ENCODE measurements at regions not wholly inside any gene's neighbourhood (a gene's known extent, or its start where the extent isn't known, plus 50 kb on each side); places are given as distances from the start of the nearest gene placed in this dataset.
"Not testable (repeated sequence)": the region's sequence is repeated elsewhere in the genome, so short reads cannot be mapped to it uniquely, and the experiment has no call there.

- FAIRE-seq: not testable (repeated sequence)
Measured at GRCh38 chr9:95391271-95391670, 73.8 kb upstream of the FANCC start.

- no peak for FAIRE-seq
Measured at GRCh38 chr9:95389373-95389772, 71.9 kb upstream of the FANCC start.

GRCh38 chr9:95386843-95387242 lies 69.3 kb upstream of the FANCC start:
- no peak for FAIRE-seq

- FAIRE-seq: no peak
Measured at GRCh38 chr9:95385521-95385920, 68.0 kb upstream of the FANCC start.

DNA sequence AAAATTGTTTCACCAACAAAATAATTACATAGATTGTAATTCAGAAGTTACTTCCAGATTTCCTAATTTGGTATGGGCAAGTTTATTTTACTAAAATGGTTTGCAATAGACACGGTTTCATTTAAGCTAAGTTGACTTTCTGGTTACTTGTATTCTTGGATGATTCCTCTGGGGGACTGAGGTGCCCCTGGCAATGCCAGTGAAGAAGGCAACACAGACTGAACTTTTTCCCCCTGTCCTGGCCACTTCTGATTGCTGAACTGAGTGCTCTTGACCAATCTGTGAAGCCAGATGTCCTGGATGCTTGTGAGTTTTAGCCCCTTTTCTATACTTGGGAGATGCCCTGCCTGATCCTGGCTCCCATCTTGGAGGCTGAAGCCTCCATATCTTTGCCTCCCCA lies 66.3 kb upstream of the FANCC start:
- FAIRE-seq: no peak

GRCh38 chr9:95383185-95383676 lies 65.7 kb upstream of the FANCC start:
- no peak for FAIRE-seq

DNA sequence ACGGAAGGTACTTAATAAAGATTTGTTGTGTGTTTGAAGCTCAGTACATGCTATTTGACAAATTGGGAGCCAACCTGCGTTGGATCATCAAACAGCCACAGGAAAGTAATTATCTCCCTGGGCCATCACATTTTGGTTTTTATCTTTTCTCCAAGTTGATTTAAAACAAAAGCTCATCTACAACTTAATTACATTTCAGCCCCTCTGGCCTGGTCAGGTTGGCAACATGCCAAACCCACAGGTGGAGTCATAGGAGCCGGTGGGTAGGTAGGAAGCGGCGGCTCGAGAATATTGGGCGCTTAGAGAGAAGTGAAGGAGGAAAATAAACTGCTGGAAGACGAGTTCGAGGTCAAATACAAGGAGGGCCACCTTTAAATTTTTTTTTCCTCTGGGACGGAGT lies 64.9 kb upstream of the FANCC start:
- no peak for FAIRE-seq

- FAIRE-seq: no peak
Measured at GRCh38 chr9:95381221-95381620, 63.7 kb upstream of the FANCC start.

DNA sequence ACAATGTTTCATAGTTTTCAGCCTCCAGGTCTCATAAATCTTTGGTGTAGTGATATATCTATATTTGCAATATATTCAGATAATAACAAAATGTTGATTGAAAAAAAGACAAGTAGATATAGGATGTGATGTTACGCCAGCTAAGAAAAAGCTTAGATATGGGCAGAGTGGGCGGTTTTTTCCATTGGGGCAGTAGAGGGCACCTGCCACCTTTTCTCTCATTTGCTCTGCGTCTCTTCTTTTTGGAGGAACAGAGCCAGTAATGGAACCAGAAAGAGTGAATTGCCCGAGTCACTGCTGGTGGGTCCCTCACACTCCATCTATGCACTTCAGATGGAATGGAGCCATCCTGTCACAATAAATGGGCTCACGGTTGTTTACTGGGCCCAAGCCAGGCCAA lies 62.1 kb upstream of the FANCC start:
- no peak for FAIRE-seq

- FAIRE-seq: no peak
Measured at GRCh38 chr9:95373782-95374487, 56.4 kb upstream of the FANCC start.

- no peak for FAIRE-seq
Measured at GRCh38 chr9:95373069-95373681, 55.7 kb upstream of the FANCC start.

GRCh38 chr9:95370064-95370463 lies 52.6 kb upstream of the FANCC start:
- FAIRE-seq: peak; percentile 70

DNA sequence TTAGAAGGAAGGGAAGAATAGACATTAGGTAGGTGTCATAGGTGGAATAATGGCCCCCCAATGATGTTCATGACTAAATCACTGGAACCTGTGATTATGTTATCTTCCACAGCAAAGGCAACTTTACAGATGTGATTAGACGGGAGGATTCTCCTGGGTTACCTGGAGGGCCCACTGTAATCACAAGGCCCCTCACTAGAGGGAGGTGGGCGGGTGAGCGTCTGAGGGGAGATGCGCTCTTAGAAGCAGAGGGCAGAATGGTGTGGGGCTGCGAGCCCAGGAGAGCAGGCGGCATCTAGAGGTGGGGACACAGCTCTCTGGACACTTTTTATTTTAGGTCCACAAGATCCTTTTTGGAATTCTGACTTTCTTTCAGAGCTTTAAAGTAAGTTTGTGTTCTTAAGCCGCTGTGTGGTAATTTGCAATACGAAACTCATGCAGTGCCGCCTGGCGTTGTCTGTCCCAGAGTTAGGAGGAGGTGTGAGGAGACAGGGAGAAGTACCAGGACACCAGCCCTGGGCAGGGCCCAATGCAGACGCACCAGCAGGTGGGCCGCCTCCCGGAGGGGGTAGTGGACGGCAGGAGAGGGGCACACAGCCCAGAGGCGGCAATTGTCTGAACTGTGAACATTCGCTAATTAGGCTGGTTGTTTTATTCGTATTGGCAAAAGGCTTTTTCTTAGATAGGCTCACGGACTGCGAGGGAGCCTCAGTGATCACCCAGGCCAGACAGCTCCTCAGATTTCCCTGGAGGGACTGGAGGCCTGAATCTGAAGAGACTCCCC lies 51.1 kb upstream of the FANCC start:
- FAIRE-seq: no peak

All from endometrium (tissue), 2 donors.